ENCODE measurements at regions not wholly inside any gene's neighbourhood (a gene's known extent, or its start where the extent isn't known, plus 50 kb on each side); places are given as distances from the start of the nearest gene placed in this dataset.

GRCh38 chr5:68408345-68408871 is 192.9 kb downstream of the PIK3R1 start:
- no peak for DNase-seq

GRCh38 chr5:68409259-68409658 is 193.7 kb downstream of the PIK3R1 start:
- no peak for DNase-seq

- DNase-seq = no peak
These were observed 195.6 kb downstream of the PIK3R1 start for GRCh38 chr5:68411161-68411560.

GRCh38 chr5:68415177-68416085 is 199.9 kb downstream of the PIK3R1 start:
- no peak for DNase-seq

GRCh38 chr5:68416714-68417113 is 201.2 kb downstream of the PIK3R1 start:
- DNase-seq = no peak

GRCh38 chr5:68418201-68418600 is 202.6 kb downstream of the PIK3R1 start:
- DNase-seq = no peak

GRCh38 chr5:68418680-68419079 is 203.1 kb downstream of the PIK3R1 start:
- no peak for DNase-seq

GRCh38 chr5:68419081-68419636 is 203.6 kb downstream of the PIK3R1 start:
- DNase-seq = no peak

- no peak for DNase-seq
These were observed 204.3 kb downstream of the PIK3R1 start for GRCh38 chr5:68419637-68420452.

GRCh38 chr5:68420476-68421344 is 205.2 kb downstream of the PIK3R1 start:
- DNase-seq = no peak

- DNase-seq = no peak
These were observed 206.1 kb downstream of the PIK3R1 start for GRCh38 chr5:68421485-68422220.

GRCh38 chr5:68423154-68423811 is 207.7 kb downstream of the PIK3R1 start:
- no peak for DNase-seq

GRCh38 chr5:68424799-68425537 is 209.4 kb downstream of the PIK3R1 start:
- DNase-seq = no peak

GRCh38 chr5:68426586-68426985 is 211.0 kb downstream of the PIK3R1 start:
- no peak for DNase-seq

- no peak for DNase-seq
These were observed 212.8 kb downstream of the PIK3R1 start for GRCh38 chr5:68428231-68428811.

- DNase-seq = no peak
These were observed 214.0 kb downstream of the PIK3R1 start for GRCh38 chr5:68429510-68429909.

GRCh38 chr5:68430279-68430678 is 214.7 kb downstream of the PIK3R1 start:
- no peak for DNase-seq

GRCh38 chr5:68431186-68431585 is 215.6 kb downstream of the PIK3R1 start:
- DNase-seq = no peak

- DNase-seq = no peak
These were observed 216.2 kb downstream of the PIK3R1 start for GRCh38 chr5:68431601-68432337.

Measured in CD4-positive, alpha-beta T cell treated with Interleukin-15 for 1 hour (primary cell).